Neural cell (in vitro differentiated cells): ENCODE measurements at regions not wholly inside any gene's neighbourhood (a gene's known extent, or its start where the extent isn't known, plus 50 kb on each side); places are given as distances from the start of the nearest gene placed in this dataset.

Source experiments
- EP300 ChIP-seq: fragments of 450-650 bp; conservative IDR thresholded peaks from 2 replicates; pipeline ENCODE4 v1.6.1; 2014; ENCODE audit warnings: antibody characterized with exemption, mild to moderate bottlenecking, moderate library complexity; ENCODE audit not compliant: poor library complexity, severe bottlenecking
- EZH2 ChIP-seq: fragments of 200-600, 300-800 bp; shearing (Covaris generic), sonication (generic); IDR thresholded peaks from 2 replicates; pipeline ENCODE4 v1.6.1; 2014; ENCODE audit warnings: antibody characterized with exemption, low read length, borderline replicate concordance, mild to moderate bottlenecking; ENCODE audit not compliant: insufficient read depth, poor library complexity, severe bottlenecking
- MXI1 ChIP-seq: fragments of 450-650 bp; conservative IDR thresholded peaks from 2 replicates; pipeline ENCODE4 v1.6.1; 2014; ENCODE audit warnings: antibody characterized with exemption, mild to moderate bottlenecking; ENCODE audit not compliant: poor library complexity, severe bottlenecking
- POLR2AphosphoS5 ChIP-seq: IDR thresholded peaks from 2 replicates; pipeline ENCODE4 v1.6.1; 2012
- RAD21 ChIP-seq: fragments of 450-650 bp; conservative IDR thresholded peaks from 2 replicates; pipeline ENCODE4 v1.6.1; 2014; ENCODE audit warnings: antibody characterized with exemption, mild to moderate bottlenecking, moderate library complexity
- SMC3 ChIP-seq: fragments of 450-650 bp; conservative IDR thresholded peaks from 2 replicates; pipeline ENCODE4 v1.6.1; 2014; ENCODE audit warnings: antibody characterized with exemption, mild to moderate bottlenecking, moderate library complexity; ENCODE audit not compliant: poor library complexity
- TAF1 ChIP-seq: IDR thresholded peaks from 2 replicates; pipeline ENCODE4 v1.6.1; 2012; ENCODE audit warnings: low read depth
- TF ChIP-seq, protein P1 (sequence below): fragments of 450-650 bp; IDR thresholded peaks from 2 replicates; pipeline ENCODE4 v1.5.1; 2014; ENCODE audit warnings: antibody characterized with exemption, mild to moderate bottlenecking, moderate library complexity; ENCODE audit not compliant: poor library complexity, severe bottlenecking
- TF ChIP-seq, protein P2 (sequence below): IDR thresholded peaks from 2 replicates; pipeline ENCODE4 v1.6.1; 2012; ENCODE audit warnings: borderline replicate concordance

GRCh38 chr6:97689078-97689754 lies 406.2 kb upstream of the MMS22L start:
- TF ChIP-seq, protein P1, sequence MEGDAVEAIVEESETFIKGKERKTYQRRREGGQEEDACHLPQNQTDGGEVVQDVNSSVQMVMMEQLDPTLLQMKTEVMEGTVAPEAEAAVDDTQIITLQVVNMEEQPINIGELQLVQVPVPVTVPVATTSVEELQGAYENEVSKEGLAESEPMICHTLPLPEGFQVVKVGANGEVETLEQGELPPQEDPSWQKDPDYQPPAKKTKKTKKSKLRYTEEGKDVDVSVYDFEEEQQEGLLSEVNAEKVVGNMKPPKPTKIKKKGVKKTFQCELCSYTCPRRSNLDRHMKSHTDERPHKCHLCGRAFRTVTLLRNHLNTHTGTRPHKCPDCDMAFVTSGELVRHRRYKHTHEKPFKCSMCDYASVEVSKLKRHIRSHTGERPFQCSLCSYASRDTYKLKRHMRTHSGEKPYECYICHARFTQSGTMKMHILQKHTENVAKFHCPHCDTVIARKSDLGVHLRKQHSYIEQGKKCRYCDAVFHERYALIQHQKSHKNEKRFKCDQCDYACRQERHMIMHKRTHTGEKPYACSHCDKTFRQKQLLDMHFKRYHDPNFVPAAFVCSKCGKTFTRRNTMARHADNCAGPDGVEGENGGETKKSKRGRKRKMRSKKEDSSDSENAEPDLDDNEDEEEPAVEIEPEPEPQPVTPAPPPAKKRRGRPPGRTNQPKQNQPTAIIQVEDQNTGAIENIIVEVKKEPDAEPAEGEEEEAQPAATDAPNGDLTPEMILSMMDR: no peak
- TF ChIP-seq, protein P2, sequence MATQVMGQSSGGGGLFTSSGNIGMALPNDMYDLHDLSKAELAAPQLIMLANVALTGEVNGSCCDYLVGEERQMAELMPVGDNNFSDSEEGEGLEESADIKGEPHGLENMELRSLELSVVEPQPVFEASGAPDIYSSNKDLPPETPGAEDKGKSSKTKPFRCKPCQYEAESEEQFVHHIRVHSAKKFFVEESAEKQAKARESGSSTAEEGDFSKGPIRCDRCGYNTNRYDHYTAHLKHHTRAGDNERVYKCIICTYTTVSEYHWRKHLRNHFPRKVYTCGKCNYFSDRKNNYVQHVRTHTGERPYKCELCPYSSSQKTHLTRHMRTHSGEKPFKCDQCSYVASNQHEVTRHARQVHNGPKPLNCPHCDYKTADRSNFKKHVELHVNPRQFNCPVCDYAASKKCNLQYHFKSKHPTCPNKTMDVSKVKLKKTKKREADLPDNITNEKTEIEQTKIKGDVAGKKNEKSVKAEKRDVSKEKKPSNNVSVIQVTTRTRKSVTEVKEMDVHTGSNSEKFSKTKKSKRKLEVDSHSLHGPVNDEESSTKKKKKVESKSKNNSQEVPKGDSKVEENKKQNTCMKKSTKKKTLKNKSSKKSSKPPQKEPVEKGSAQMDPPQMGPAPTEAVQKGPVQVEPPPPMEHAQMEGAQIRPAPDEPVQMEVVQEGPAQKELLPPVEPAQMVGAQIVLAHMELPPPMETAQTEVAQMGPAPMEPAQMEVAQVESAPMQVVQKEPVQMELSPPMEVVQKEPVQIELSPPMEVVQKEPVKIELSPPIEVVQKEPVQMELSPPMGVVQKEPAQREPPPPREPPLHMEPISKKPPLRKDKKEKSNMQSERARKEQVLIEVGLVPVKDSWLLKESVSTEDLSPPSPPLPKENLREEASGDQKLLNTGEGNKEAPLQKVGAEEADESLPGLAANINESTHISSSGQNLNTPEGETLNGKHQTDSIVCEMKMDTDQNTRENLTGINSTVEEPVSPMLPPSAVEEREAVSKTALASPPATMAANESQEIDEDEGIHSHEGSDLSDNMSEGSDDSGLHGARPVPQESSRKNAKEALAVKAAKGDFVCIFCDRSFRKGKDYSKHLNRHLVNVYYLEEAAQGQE: no peak
- TF ChIP-seq EP300 (no peak), POLR2AphosphoS5 (no peak), EZH2 (no peak), MXI1 (no peak), RAD21 (no peak), TAF1 (no peak), SMC3 (no peak)
